NCI-H774 (cell line): ENCODE measurements at regions not wholly inside any gene's neighbourhood (a gene's known extent, or its start where the extent isn't known, plus 50 kb on each side); places are given as distances from the start of the nearest gene placed in this dataset.
"Not testable (repeated sequence)": the region's sequence is repeated elsewhere in the genome, so short reads cannot be mapped to it uniquely, and the experiment has no call there.

Experiments used
- DNase-seq: peaks from one replicate; lab custom pipeline; 2025; lab: John Stamatoyannopoulos, UW

DNA sequence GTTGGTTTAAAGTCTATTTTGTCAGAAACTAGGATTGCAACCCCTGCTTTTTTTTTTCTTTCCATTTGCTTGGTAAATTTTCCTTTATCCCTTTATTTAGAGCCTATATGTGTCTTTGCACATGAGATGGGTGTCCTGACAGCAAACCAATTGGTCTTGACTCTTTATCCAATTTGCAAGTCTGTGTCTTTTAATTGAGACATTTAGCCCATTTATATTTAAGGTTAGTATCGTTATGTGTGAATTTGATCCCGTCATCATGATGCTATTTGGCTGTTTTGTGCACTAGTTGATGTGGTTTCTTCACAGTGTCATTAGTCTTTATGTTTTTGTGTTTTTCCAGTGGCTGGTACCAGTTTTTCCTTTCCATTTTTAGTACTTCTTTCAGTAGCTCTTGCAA, 127.7 kb upstream of the ZNF267 start:
- no peak for DNase-seq

DNA sequence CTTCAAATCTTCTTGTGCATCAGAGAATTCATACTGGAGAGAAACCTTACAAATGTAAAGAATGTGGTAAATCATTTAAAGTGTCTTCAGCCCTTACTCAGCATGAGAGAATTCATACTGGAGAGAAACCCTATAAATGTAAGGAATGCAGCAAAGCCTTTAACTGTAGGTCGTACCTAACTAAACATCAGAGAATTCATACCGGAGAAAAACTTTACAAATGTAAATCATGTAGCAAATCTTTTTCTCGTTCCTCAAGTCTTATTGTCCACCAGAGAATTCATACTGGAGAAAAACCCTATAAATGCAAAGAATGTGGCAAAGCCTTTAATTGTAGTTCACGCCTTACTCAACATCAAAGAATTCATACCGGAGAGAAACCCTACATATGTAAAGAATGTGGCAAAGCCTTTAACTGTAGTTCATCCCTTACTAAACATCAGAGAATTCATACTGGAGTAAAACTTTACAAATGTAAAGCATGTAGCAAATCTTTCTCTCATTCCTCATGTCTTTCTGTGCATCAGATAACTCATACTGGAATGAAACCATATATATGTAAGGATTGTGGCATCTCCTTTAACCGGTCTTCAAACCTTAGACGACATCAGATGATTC, 118.5 kb upstream of the ZNF267 start:
- DNase-seq = no peak

DNA sequence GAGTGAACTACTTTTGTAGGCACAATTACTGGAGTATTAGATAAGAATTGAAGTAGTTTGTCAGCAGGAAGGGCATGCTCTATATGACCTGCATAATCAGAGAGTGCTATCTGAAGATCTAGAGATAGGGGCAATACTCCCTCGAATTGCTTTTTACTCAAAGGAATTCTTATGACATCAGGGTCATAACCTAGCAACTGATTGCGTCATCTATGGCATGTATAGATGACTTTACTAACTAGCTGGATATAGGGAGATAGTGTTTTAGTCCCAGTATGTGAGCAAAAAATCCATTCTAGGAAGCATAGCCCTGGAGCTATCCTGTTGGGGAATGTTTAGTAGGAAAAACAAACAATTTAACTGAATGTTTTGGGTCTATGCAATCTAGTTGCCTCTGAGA, 109.5 kb upstream of the ZNF267 start:
- no peak for DNase-seq

DNA sequence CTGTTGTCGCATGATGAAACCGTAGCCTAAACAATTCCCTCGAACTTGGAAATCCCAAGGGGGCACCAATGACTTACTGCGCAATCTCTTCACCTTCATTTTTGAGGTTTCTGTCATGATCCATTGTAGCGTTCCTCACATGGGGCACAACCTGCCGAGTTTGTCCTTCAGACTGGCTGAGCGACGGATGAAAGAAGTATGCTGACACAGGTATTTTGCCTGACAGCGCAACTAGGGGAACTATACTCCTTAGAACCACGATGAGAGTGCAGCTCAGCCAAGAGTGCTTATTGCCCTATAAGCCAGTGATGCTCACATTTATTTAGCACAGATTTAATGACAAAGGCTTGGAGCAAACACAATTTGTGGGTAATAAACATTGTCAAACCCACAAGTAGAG, 106.3 kb upstream of the ZNF267 start:
- DNase-seq = no peak

DNA sequence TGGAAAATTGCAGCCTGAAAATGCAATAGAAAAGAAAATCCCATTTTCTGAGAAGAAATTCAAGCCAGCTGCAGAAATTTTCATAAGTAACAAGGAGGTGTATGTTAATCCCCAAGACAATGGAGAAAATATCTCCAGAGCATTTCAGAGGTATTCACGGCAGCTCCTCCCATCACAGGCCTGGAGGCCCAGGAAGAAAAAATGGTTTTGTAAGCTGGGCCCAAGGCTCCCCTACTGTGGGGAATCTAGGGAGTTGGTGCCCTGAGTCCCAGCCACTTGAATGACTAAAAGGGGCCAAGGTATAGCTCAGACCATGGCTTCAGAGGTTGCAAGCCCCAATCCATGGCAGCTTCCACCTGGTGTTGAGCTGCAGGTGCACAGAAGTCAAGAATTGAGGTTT, 93.3 kb upstream of the ZNF267 start:
- no peak for DNase-seq

DNA sequence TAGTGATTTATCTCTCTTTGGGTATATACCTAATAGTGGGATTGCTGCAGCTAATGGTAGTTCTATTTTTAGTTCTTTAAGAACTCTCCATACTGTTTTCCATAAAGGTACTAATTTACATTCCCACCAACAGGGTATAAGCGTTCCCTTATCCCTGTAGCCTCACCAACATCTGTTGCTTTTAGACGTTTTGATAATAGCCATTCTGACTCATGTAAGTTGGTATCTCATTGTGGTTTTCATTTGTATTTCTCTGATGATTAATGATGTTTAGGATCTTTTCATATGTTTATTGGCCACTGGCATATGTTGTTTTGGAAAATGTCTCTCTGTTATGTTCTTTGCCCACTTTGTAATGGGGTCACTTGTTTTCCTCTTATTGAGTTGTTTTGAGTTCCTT, 88.5 kb upstream of the ZNF267 start:
- no peak for DNase-seq

DNA sequence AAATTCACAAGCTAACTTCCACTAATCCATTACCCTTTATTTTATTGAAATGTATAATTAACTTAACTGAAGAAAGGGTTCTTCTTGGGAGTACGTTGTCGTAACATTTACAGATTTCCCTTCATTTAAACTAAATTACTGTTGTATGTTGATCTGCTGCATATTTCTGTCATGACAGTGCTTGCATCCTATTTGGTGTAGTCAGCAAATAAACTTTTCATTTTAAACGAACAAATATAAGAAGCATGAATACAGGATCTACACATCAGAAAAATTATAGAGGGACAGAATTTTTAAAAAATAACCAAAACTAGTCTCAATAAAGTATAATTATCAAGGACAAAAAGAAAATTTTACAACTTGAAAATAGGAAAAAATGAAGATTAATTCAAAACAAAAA, 66.5 kb upstream of the ZNF267 start:
- no peak for DNase-seq

DNA sequence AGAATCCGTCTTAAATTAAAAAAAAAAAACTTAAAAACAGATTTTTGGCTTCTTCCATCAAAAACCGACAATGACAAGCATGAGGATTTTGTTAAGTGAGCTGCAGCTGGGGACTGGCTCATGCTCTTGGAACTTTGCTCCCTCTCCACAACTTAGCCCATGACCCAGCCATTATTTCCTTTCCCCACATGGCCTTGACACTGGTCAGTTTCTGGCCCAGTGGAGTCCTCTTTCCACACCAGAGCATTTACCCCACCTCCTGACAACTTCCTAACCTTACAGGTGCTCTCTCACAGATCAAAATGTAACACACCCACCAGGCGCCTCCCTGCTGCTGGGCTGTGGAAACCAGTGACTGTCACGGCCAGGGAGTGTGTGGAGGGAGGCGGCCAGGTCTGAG, 62.7 kb upstream of the ZNF267 start:
- DNase-seq = no peak

DNA sequence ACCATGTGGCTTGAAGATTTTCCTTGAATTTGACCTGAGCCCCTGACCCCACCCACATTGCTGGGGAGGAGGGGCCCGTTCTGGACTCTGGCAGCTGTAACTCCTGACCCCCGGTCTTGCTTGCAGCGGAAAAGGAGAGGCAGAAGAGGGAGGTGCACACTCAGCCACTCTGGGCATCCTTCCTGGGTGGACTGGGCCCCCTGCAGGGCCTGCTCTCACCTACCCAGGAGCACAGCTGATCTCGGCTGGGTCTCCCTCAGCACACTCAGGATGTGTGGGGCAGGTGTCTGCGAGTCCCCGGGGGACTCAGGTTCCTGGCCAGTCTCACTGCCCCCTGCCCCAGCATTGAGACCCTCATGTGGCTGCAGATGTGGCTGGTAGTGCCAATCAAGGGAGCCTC, 57.5 kb upstream of the ZNF267 start:
- not testable (repeated sequence) for DNase-seq

DNA sequence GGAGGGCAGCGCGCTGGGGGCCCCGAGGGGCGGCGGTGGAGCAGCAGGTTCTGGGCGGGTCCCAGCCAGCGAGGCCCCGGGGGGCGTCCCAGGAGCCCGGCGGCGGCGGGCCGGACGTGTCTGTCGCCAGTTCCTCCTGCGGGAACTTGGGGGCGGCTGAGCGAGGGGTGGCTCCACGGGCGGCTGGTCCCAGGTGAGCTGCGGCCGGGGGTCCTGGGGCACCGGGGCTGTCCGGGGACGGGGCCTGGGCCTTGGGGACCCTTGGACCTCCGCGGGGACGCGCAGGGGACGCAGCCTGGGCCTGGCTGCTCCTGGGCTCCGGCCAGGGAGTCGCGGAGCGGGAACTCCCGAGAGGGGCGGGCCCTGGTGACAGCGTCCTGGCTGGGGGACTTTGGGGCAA, 54.2 kb upstream of the ZNF267 start:
- no peak for DNase-seq

DNA sequence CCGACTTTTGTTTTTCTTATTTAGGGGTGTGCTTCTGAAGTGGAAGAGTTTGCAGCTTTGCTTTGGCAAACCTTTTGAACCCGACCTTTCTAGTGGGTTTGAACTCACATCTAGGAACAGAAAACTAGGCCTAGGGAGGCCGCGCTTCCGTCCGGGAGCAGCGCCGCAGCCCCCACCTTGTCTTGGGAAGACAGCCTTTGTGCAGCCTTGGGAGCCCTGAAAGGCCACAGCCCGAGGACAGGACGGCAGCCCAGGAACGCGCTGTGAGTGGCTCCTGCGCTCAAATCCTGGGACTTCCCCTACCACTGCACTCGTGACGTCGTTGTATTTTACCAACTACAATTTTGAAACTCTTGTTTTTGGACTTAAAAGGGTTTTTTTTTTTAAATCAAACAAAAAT, 53.7 kb upstream of the ZNF267 start:
- no peak for DNase-seq
